Activated CD8-positive, alpha-beta memory T cell treated with anti-CD3 and anti-CD28 coated beads for 48 hours (primary cell): ENCODE measurements at regions not wholly inside any gene's neighbourhood (a gene's known extent, or its start where the extent isn't known, plus 50 kb on each side); places are given as distances from the start of the nearest gene placed in this dataset.

Experiments
- DNase-seq, 3 experiments: peaks; one replicate each; pipeline ENCODE4 v3.0.0-alpha.2; 2020; ENCODE audit warnings: low read depth in 2 of 3, low spot score in 2 of 3

GRCh38 chr15:29456964-29457363, 187.3 kb upstream of the NSMCE3 start:
- DNase-seq, result no peak

GRCh38 chr15:29456255-29456654, 186.6 kb upstream of the NSMCE3 start:
- no peak for DNase-seq

DNA sequence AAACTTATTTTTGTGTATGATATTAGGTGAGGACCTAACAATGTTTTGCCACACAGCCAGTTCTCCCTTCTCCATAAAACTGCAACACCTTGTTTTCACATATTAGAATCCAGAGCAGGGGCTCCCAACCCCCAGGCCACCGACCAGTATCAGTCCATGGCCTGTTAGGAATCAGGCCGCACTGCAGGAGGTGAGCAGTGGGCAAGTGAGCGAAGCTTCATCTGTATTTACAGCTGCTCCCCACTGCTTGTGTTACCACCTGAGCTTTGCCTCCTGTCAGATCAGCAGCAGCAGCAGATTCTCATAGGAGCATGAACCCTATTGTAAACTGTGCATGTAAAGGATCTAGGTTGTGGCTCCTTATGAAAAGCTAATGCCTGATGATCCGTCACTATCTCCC, 185.9 kb upstream of the NSMCE3 start:
- no peak for DNase-seq

GRCh38 chr15:29455055-29455454, 185.4 kb upstream of the NSMCE3 start:
- DNase-seq, result no peak

DNA sequence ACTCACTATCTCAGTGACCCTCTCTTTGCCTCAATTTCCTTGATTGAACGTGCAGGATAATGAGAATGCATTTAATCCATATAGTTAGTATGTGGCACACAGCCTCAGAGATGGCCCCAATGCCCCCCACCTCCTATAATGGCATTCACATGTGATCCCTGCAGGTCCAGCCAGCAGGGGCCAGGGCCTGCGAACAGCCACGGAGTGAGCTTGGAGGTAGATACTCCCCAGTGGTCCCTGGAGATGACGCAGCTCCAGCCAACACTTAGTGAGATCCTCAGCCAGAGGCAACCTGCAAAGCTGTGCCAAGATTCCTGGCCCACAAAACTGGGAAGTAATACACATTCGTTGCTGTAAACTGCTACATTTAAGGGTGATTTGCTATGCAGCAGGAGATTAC, 184.9 kb upstream of the NSMCE3 start:
- no peak for DNase-seq

GRCh38 chr15:29452881-29453731, 183.5 kb upstream of the NSMCE3 start:
- DNase-seq, result no peak

- no peak for DNase-seq
Measured at GRCh38 chr15:29451201-29451781, 181.7 kb upstream of the NSMCE3 start.

DNA sequence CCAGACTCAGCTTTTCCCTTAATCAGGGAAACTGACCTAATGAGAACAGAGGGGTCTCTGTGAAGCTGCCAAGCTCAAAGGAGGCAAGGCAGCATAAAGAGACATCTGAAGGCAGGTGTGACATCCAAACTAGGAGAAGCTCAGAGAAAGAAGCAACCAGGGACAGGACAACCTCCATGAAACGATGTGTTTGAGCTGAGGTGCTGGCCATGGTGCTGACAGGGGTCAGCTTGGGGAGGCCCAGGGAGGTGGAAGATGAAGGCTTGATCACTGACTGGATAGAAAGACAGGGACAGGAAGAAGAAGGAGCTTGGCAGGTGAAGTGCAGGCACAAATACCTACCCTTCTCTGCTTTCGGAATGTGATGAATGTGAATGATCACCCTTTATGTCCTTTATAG, 179.5 kb upstream of the NSMCE3 start:
- no peak for DNase-seq

DNA sequence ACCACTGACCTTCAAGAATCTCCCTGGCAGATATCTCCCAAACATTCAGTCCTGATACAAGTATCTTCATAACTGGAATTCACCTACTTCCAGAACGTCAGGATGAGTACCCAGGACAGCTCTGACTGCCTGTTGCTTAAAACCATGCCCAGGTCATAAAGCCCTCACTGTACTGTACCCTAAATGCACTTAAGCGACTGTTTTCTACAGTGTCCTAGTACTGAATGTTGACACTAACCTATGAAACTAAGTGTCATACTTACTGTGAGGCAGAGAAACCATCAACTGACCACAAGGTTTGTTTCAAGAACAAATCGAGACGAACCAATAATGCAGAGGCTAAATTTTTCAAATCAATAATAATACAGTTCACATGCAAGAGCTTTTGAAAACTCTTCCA, 178.7 kb upstream of the NSMCE3 start:
- DNase-seq, result no peak

DNA sequence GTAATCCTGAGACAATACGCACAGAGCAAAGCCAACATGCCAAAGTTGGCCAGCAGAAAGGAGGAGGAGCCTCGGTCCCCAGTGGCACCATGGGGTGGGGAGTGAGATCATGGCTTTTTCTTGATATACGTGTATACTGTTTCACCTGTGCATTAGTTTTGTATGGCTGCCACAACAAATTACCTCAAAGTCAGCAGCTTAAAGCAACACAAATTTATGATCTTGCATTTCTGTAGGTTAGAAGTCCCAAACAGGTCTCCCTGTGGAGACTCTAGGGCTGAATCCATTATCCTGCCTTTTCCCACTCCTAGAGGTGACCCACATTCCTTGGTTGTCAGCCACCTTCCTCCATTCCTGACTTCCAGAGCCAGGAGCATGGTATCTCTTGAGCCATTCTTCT, 176.9 kb upstream of the NSMCE3 start:
- no peak for DNase-seq

DNA sequence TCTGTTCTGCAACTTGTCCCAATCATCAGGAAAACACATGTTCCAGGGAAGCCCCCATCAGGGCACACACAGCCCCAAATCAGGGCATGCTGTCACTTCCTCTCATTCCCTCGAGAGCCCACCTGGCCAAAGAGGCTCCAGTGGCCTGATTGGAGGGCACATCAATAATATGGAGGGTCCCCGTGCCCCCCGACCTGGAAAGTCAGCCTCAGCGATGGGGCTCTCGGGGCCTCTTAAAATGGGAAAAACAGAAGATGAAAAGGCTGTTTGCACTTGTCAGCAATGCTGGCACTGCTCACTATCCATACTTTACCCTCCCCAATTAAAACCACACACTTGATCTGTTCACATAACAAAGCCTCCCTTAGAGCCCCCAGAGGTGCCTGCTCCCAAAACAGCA, 172.9 kb upstream of the NSMCE3 start:
- no peak for DNase-seq

DNA sequence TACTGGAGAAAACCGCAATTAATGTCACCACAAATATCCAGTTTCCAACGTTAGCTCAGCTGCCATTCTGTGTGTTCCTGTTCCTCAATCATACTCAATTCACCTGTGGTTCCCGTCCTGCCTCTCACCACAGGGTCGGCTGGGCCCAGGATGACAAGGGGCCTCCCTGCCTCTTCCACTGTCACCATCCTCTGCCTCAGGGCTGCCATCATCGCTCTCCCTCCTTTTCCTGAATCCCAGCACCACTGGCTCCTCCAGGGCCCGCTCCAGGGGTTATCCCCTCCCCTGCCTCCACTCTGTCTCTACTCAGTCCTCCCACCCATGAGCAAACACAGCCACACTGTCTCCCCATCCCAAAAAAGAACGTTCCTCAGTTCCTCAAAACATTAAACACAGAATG, 170.9 kb upstream of the NSMCE3 start:
- DNase-seq, result no peak

GRCh38 chr15:29438703-29439055, 169.1 kb upstream of the NSMCE3 start:
- no peak for DNase-seq

DNA sequence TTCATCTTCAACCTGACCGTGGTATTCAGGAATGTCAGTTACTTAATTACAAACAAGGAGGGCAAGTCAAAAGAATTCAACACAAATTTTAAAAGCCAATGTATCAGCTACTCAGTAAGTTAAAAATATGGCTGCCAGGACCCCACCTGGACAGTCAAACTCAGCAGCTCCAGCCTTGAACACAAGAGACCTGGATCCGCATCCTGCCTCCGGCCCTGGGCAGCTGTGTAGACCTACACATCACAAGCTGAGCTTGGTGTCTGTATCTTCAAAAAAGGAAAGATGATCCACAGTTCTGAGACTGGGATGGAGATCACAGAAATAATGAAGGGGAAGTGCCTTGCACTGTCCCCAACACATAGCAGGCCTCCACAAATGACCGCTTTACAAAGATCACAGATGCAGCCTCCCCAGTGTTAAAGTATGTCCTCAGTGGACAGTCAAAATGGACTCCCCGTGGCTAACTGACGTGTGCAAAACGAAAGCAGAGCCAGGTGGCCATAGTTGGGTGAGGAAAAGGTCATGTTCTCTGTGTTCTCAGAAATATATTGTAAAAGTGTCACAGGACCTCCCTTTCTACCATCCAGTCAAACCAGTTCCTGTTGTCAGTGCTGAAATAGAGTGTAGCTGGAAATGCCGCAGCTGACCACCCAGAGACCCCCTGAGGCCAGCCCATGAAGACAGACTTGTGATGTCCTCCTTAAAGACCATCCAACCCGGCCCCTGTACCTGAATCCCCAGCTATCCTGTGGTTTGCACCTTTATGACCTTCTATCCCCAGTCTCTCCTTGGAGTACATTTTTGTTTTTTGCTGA, 168.5 kb upstream of the NSMCE3 start:
- DNase-seq, result no peak

DNA sequence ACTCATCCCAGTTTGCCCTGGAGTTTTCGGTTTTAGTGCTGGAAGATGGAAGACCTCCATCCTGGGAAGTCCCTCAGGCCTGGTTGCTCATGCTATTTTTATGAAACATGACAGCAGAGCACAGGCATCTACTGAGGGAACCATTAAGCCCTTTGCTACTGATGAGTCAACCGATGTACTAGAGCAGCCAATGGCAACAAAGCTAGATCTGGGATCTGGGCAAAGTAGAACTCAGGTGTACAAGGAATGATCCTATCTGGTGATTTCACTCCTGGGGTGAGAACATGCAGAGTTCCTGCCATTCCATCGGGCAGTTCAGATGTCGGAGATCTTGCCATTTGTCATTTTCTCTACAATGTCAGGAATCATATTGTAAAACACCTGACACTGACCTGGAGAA, 166.2 kb upstream of the NSMCE3 start:
- no peak for DNase-seq

- no peak for DNase-seq
Measured at GRCh38 chr15:29434280-29434679, 164.7 kb upstream of the NSMCE3 start.

- DNase-seq, result no peak
Measured at GRCh38 chr15:29433507-29434248, 164.1 kb upstream of the NSMCE3 start.

- DNase-seq, result no peak
Measured at GRCh38 chr15:29433050-29433318, 163.4 kb upstream of the NSMCE3 start.

GRCh38 chr15:29432191-29433049, 162.8 kb upstream of the NSMCE3 start:
- DNase-seq, result no peak

DNA sequence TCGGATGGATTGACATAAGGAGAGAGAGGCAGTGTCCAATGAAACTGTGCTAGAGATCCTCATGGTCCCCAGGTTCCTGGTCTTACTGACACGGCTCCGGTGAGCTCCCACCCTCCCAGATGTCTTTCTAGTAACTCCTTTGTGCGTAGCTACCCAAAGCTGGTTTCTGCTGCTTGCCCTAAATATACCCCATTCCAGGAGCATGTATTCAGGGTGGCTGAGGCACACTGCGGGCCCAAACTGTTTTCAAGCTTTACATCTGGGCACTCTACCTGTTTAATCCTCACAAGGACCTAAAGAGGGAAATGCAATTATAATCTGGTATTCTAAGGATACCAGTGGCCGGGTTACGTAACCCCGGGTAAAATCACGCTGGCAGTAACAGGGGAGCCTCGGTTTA, 161.2 kb upstream of the NSMCE3 start:
- no peak for DNase-seq

GRCh38 chr15:29430124-29430523, 160.5 kb upstream of the NSMCE3 start:
- DNase-seq, result no peak
